Bronchial epithelial cell (primary cell): ENCODE measurements at regions not wholly inside any gene's neighbourhood (a gene's known extent, or its start where the extent isn't known, plus 50 kb on each side); places are given as distances from the start of the nearest gene placed in this dataset.

Experiments
- DNase-seq: peaks from one replicate; pipeline ENCODE4 v3.0.0-alpha.2; 2010; ENCODE audit warnings: low read depth
- FAIRE-seq: peaks from 2 replicates; lab custom pipeline; 2011; peaks lifted over from hg19 to GRCh38; lab: Jason Lieb, UNC
- H3K27me3 ChIP-seq: 2 replicates; pipeline ENCODE4 v1.5.1; 2011; ENCODE audit warnings: low read length; ENCODE audit not compliant: control insufficient read depth, insufficient read depth
- H3K36me3 ChIP-seq: 2 replicates; pipeline ENCODE4 v1.5.1; 2011; ENCODE audit warnings: low read length; ENCODE audit not compliant: control insufficient read depth, insufficient read depth
- H3K4me3 ChIP-seq: 2 replicates; pipeline ENCODE4 v1.5.1; 2011; ENCODE audit warnings: mild to moderate bottlenecking, low read depth, low read length, control low read depth
- CTCF ChIP-seq: IDR thresholded peaks from 2 replicates; pipeline ENCODE4 v1.5.1; 2011; ENCODE audit warnings: mild to moderate bottlenecking, moderate library complexity, low read length, control low read depth, inconsistent platforms; ENCODE audit not compliant: insufficient read depth, severe bottlenecking

GRCh38 chr12:41846718-41847117 lies 298.0 kb downstream of the GXYLT1 start:
- H3K27me3 ChIP-seq, result no peaks in the 10 kb centered on the region
- FAIRE-seq (no peak), DNase-seq (no peak)
- H3K4me3 ChIP-seq, result no peak overlapping the region
- no peak for TF ChIP-seq CTCF
- H3K36me3 ChIP-seq, result no peaks in the 10 kb centered on the region

GRCh38 chr12:41836416-41836815 lies 308.3 kb downstream of the GXYLT1 start:
- no peaks in the 10 kb centered on the region for H3K36me3 ChIP-seq
- DNase-seq (no peak), FAIRE-seq (no peak)
- H3K4me3 ChIP-seq, result no peak overlapping the region
- no peak for TF ChIP-seq CTCF
- no peaks in the 10 kb centered on the region for H3K27me3 ChIP-seq

GRCh38 chr12:41835556-41835955 lies 309.1 kb downstream of the GXYLT1 start:
- no peak for TF ChIP-seq CTCF
- Histone ChIP-seq H3K4me3 (no peak overlapping the region), H3K36me3 (no peaks in the 10 kb centered on the region), H3K27me3 (no peaks in the 10 kb centered on the region)
- FAIRE-seq, result no peak
- no peak for DNase-seq

GRCh38 chr12:41819948-41820347 lies 324.7 kb downstream of the GXYLT1 start:
- no peak for DNase-seq
- Histone ChIP-seq H3K4me3 (no peak overlapping the region), H3K27me3 (no peaks in the 10 kb centered on the region), H3K36me3 (no peaks in the 10 kb centered on the region)
- FAIRE-seq, result no peak
- TF ChIP-seq CTCF, result no peak

GRCh38 chr12:41804026-41804425 lies 340.6 kb downstream of the GXYLT1 start:
- Histone ChIP-seq H3K36me3 (no peaks in the 10 kb centered on the region), H3K27me3 (no peaks in the 10 kb centered on the region), H3K4me3 (no peak overlapping the region)
- TF ChIP-seq CTCF, result no peak
- FAIRE-seq (no peak), DNase-seq (no peak)

GRCh38 chr12:41802803-41803202 lies 341.9 kb downstream of the GXYLT1 start:
- Histone ChIP-seq H3K4me3 (no peak overlapping the region), H3K27me3 (no peaks in the 10 kb centered on the region), H3K36me3 (no peaks in the 10 kb centered on the region)
- TF ChIP-seq CTCF, result no peak
- FAIRE-seq (no peak), DNase-seq (no peak)
